HG03280 (cell line): ENCODE measurements at regions not wholly inside any gene's neighbourhood (a gene's known extent, or its start where the extent isn't known, plus 50 kb on each side); places are given as distances from the start of the nearest gene placed in this dataset.

Experiments
- ATAC-seq: cut with Tn5 transposase; IDR thresholded peaks from one replicate; pipeline ENCODE4 v1.9.1; 2021; ENCODE audit warnings: mild to moderate bottlenecking, moderate library complexity; ENCODE audit not compliant: unreplicated experiment

DNA sequence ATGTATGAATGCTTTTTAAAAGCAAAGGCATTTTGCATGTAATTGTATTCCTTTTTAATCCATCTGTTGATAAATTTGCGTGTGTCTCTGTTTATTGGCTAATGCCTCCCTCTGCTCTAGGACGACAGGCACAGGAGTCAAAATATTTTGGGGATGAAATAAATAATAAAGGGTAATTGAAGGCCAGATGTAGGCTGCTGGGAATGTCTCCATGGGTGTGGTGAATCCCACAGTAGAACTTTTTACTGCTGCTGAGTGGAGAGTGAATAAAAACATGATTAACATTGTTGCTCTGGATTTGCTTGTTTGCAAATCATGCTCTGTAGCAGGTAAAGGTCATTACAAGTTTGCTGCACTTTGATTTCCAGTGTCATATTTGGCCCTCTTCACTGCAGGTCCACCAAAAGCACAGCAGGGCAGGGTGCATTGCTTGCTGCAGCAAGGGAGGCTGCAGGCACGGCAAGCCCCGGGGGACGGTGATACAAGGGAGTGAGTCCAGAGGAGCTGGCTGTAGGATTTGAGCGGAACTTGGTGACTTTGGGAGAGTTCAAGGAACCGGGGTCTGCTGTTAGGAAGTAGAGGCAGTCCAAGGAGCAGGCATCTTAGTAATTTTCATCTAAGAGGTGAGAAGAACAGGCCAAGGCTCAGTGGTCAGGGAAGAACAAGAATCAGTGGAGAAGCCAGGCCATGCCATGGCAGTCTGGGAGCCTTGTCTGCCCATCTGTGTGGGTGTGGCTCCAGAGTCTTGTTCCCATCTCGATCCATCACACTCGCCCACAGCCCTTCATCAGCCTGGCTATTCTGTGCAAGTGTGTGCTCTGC is 201.5 kb upstream of the RAB6C start:
- ATAC-seq = no peak

DNA sequence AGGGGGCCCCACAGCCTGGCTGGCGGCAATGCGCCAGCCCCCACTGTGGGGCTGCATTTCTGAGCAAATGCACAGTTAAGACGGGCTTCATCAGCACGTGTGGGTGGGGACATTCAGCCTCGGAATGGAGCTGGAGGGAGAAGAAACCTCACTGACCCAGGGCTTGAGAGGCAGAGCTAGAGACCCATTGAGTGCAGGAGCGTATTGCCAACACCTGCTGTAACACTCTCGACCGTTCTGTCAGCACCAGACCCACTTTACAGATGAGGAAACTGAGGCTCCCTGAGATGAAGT is 200.9 kb upstream of the RAB6C start:
- ATAC-seq = no peak

DNA sequence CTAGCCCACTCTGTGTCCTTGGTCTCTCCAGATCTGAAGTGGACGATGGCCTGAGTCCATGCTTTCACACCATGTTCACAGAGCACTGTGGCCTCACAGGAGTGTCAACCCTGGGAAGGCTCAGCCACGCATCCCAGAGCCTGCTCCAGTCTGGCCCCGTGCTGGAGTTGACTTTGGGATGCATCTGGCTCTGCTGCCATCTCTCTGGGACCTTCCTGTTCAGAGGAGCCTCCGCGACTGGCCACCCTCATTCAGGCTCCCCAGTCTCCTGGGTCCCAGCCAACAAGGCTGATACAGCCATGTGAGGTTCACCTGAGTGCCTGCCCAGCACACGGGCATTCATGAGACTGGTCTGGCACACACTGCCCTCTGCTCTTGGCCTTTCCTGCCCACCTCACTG is 199.7 kb upstream of the RAB6C start:
- no peak for ATAC-seq

DNA sequence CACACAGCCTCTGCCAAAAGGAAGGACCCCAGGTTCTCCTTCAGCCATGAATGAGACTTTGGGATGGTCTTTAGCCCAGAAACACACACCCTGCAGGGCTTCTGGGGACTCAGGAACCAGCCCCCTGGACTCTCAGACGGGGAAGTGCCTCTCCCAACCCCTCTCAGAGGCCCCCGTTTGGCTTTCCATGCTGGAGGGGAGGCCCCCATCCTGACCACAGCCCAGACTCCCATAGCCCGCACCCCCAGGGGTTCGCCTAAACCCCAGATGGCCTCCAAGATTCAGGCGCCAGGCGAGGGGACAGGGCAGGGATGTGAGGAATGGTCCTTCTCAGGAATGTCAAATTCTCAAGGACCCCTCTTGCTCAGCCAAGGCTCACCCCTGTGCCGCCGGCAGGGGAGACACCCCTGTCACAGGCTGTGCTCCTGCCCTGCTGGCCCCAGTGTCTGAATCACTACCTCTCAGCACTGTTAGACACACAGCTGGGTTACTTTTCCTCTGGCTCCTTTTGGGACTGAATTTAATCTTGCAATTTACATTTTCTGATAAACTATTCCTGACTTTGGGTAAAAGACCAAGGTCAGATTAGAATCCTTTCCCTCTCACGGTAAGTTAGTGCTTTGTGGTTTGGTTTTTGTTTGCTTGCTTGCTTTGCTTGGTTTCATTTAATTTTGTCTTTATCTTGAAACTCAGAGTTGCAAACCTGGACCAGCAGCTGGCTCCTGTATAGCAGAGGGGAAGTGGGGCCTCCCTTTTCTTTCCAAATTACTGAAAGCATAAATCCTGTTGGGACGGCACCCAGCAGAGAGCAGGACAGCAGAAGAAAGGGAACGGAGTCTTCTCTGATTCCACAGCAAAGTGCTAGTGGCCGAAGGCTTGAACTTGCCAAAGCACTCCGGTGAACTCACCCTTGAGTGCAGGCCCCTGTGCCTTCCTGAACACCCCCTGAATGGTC is 198.9 kb upstream of the RAB6C start:
- no peak for ATAC-seq

DNA sequence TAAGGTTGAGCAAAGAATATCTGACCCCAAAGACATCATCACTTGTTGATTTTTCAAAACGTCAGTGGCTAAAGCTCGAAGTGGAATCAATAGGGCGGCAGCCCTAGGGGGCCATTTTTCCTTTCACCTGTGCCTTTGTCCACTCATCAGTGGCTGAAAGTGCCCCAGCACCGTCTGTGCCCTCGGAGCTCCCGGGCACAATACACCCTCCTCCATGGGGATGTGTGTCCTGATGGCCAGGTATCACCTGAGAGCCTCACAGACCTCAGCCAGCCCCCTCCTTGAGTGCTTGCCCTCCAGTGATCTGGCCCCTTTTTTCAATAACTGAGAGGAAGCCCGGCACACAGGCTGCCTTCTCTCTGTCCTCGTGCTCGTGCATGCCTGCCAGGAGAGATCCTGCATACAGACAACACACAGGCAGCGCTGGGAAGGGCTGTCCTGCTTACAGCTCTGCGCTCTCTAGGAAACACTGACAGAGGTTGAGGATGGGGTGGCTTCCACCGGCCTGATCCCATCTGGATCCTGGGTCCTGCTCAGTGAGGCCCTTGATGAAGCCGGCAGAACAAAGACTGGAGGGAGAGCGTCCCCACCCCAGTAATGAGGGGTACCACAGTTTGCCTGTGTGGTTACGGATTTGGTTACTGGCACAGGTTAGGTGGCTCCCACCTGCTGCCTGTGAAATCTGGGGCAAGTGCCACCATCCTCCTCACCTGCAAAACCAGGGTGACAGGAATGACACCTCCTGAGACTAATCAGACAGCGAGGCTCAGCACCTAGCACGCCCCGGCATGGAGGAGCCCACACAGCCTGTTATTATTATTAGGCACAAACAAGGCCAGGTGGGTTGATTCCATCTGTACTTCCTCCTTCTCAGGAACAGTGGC is 197.5 kb upstream of the RAB6C start:
- no peak for ATAC-seq

DNA sequence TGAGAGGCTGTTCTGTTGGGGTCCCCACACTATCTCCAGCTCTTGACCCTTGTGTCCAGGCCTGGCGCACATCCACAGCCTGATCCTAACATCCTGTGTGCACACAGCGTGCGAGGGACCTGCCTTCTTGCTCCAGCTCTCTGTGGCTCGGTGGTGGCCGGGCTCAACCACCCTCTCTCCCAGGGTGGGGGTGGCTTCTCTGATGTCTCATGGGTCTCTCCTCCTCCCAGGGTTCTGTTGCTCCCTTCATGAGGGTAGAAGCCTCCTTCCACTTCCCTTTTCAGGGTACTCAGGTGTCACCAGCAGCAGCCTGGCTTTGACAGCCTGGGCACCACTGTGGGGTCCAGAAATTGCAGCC is 196.9 kb upstream of the RAB6C start:
- ATAC-seq = no peak

DNA sequence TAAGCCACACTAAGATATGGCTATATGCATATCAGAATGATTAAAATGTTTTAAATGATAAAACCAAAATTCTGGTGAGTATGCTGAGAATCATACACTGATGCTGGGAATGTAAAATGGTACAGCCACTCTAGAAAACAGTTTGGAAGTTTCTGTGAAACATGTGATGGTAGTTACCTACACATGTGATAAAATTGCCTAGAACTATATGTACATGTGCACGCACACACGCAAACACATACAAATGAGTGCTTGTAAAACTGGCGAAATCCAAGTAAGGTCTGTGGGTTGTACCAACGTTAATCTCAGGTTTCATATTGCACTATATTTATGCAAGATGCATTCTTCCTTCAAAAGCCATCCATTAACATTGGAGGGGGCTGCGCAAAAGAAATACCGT is 195.0 kb upstream of the RAB6C start:
- ATAC-seq = no peak

DNA sequence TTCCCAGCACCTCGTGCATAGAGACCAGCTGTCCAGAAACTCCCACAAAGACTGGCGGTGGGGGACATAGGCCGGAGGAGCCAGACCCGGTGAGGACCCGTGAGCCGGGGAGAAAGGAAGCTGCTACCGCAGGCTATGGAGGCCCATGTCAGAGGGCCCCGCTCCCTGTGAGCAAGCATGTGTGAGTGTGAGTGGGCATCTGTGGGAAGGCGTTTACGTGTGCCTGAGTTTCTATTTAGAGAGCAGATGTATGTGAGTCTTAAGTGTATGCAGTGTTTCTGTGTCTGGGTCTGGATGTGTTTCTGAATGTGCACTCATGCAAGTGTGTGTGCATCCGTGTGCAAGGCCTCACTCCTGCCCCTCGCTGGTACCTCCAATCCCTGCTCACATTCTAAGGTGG is 187.8 kb upstream of the RAB6C start:
- no peak for ATAC-seq

DNA sequence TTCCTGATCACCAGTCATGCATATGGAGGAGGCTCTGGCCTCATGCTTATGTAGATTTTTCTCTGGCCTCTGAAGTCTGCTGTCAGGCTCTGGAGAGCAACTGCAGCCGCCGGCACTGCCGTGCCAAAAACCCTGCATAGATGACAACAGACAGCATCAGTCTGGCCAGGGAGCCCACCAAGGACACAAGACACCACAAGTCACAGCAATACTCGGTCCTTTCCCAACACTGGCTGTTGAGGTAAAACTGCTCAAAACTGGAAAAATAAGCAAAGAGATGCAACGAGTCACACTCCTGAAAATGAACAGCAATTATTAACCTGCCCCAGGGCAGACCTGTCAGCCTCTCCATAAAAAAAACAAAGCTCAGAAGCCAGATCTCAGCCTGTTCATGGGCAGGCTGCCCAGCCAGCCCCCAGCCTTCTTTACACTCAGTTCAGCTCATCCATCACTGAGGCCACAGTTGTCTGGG is 186.0 kb upstream of the RAB6C start:
- no peak for ATAC-seq

DNA sequence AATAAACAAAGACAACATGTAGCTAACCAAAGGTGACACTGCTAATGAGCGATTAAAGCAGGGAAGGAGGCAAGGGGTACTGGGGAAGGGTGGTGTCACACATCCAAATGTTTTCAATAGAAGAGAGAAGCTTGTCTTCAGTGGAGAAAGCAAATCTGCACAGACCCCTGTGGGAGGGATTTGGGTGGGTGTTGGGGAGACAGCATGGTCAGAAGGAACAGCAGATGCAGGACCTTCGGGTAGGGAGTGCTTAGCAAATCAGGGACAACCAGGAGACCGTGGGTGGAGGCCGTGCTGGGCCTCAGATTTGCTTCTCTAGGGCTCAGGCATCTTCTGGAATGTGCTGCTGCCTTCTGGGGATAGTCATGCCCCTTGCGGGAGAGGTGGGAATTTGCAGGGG is 185.3 kb upstream of the RAB6C start:
- no peak for ATAC-seq

DNA sequence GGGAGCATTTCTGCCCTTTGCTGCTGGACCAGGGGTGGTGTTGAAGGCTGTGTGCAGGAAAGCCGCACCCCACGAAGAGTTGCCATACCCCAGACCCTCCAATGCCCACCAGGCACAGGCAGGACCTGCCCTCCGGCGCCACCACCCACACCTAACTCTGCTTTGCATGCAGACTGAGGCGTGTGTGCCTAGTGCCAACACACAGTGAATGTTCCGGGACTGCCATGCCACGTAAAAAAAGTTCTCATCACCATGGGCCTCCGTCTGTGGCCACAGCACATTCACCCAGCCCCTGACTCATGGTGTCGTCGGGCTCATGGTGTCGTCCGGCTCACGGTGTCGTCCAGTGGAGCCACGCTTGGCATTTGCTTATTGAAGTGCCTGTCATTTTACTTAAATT is 184.9 kb upstream of the RAB6C start:
- ATAC-seq = no peak

DNA sequence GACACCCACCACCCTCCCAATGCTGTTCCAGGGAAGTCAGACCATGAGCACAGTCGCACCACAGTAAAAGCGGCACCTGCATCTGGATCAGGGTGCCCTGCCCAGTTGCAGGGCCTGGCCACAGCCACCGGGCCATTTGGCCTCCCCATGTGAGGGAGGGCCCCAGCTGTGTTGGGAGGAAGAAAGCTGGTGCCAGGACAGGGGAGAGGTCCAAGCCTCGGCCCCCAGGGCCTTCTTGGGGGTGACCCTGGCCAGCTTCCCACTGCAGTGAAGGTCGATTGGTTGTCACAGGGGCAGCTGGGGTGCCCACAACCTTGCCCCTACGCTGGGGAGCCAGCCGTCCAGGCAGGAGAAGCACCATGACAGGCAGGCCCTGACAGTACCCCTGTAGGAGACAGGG is 183.2 kb upstream of the RAB6C start:
- ATAC-seq = no peak

DNA sequence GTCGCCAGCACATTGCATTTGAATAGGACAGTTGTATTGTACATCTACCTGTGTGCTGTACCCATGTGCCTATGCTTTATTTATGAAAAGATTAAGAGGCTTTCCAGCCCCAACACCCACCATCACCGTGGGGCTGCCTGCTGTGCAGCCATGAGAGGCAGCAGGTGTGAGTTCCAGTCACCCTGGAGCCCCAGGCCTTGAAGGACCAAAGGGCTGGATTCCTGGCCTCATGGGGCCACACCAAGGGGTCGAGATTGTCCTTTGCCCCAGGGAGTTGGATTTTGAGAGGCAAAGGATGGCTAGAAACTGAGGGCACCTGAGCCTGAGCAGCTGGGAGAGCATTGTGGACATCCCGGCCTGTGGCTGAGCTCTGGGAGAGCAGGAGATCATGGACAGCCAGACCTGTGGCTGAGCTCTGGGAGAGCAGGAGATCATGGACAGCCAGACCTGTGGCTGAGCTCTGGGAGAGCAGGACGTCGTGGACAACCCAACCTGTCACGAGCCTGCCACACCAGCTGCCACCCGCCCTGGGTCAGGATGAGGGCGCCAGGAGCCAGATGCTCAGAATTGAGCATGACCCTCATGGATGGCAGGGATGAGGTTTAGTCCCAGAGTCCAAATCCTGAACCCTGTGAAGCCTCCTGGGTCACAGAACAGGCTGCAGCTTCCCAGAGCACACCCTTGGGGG is 182.5 kb upstream of the RAB6C start:
- ATAC-seq = no peak

DNA sequence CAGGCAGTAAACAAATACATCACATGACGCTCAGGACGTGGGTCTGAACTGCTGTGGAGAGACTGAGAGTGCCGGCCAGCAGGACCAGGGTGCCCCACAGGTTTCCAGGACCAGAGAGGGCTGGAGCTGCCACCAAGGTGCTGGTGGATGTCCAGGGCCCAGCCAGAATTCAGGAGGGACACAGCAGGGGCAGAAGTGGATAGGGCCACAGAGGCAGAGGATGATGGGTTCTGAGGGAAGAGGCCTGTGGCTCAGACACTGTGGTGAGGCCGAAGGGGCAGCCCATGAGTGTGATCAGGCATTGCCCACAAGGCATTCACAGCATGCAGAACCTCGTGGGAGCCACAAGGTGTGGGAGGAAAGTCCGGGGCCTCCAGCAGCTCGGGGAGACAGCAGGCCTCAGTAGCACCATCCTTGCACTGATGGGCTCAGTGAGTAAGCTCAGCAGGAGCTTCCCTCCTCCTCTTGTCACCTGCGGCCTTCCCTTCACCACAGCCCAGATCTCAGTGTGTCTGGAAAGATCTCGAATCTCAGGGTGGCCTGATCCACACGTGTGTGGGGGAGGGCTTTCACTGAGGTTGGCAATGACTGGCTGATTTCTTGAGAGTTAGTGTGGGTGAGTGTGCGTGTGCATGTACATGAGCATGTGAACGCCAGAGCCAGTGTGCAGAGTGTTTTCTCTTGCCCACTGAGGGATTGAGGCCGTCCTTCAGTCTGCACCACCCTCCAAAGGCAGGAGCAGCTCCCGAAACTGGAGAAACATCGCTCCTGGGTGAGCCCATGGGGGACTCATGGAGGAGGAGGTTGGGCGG is 181.8 kb upstream of the RAB6C start:
- ATAC-seq = no peak

DNA sequence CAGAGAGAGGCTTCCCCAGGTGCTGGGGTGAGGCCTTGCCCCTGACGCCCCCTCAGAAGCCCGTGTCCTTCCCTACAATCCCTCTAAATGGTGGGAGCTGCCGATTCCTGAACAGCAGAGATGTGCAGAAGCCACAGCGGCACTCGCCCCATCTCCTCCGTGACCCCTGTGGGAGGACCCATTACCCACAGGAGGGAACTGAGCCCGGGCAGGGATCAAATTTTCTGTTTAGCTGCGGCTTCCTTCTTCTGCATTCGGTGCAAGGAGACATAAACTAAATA is 181.2 kb upstream of the RAB6C start:
- no peak for ATAC-seq

DNA sequence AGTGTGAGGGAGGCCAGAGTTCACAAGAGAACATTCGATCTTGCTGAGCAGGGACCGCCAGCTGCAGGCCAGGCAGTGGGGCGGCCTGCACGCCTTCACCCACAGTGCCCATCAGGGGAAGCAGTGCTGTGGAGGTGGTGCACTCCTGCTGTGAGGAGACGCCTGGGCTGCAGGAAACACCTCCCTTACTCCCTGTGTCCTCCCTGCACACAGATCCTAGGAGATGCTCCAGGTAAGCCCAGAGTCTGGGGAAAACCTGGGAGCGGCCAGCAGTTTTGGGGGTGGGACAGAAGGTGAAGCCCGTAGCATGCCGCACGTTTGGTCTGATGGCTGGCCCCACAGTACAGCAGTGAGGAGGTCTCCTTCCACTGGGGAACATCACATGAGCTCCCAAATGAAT is 180.8 kb upstream of the RAB6C start:
- no peak for ATAC-seq

DNA sequence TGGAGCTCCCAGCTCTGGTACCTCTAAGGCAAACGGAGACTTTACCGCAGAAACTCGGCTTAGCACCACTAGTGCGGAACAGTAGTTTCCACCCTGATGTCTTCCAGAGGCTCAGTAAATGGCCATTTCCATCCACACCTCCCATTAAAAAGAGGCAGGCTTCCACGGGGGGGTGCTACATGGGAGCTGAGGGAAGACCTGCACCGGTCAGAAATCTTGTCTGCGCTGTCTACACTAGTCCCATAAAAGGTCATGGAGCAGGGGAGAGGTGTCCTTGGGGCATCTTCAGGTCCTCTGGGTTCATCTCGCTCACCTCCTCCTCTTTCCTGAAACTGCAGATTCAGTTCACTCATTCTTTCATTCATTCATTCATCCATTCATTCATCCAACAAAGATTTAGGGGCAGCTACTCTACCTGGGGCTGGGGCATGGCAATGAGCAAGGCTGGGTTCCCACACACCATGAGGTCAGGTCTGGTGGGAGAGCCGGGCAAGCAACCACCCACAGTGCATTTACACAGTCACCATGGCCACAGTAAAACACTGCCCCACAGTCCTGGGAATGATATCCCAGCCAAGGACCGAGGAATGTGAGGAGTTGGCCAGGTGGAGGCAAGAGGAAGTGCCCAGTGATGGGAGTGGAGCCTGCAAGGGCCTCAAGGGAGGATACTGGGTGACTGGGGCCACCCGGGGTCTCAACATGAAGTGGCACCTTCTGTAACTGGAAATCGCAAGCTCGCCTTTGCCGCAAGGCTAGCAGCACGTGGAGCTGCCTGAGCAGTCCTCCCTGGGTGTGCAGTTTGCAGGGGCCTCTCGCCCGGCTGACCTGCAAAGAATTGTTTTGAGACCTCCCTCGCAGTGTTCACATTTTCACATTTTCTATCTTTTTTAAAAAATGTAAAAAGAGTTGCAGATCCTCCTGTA is 180.2 kb upstream of the RAB6C start:
- ATAC-seq = no peak

DNA sequence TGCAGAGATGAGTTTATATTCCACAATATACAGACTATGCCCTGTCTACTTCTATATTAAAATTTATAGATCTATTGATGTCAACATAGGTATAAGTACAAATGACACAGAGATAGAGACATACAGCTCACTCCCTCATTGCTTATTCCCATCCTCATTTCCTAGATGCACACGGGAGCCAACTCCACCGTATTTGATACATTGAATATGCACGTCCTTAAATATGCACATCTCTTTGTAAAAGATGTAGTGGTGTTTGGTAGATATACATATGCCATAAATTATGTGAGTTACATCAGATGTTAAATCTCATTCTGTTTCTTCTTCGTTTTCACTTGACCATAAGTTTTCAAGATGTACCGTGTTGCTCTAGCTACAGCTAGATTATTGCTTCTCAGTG is 179.2 kb upstream of the RAB6C start:
- ATAC-seq = no peak

DNA sequence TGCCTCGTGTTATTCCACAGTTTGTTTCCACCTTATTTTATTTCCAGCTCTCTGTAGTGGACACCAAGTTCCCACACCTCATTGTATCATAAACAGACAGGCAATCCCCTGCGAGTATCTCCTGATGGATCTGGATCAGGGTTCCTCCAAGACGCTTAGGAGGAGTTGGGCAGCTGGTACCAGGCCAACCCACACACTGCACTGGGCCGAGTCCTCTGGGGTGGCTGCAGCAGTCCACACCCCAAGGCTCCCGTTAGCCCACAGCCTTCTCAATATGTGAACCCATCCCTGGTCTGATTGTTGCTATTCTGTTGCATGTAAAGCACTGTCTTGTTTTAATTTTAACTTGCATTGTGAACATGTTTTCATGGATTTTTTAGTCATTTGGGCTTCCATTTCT is 178.8 kb upstream of the RAB6C start:
- ATAC-seq = no peak
